Mesendoderm (in vitro differentiated cells): ENCODE measurements at regions not wholly inside any gene's neighbourhood (a gene's known extent, or its start where the extent isn't known, plus 50 kb on each side); places are given as distances from the start of the nearest gene placed in this dataset.

Experiments used
- DNase-seq: peaks from one replicate; pipeline ENCODE4 v3.0.0; 2013
- H2AK5ac ChIP-seq: 2 replicates; pipeline ENCODE4 v1.6.1; 2013; ENCODE audit warnings: low read length, inconsistent platforms
- H2BK120ac ChIP-seq: 2 replicates; pipeline ENCODE4 v1.6.1; 2013; ENCODE audit warnings: low read depth, mild to moderate bottlenecking, low read length, moderate library complexity, mixed read lengths
- H2BK15ac ChIP-seq: replicated peaks from 2 replicates; pipeline ENCODE4 v1.6.1; 2013; ENCODE audit warnings: low read depth, mild to moderate bottlenecking, moderate library complexity
- H2BK5ac ChIP-seq: 2 replicates; pipeline ENCODE4 v1.6.1; 2013; ENCODE audit warnings: low read length, inconsistent platforms
- H3K18ac ChIP-seq: 2 replicates; pipeline ENCODE4 v1.6.1; 2013; ENCODE audit warnings: mild to moderate bottlenecking, low read length, mixed read lengths
- H3K23ac ChIP-seq: one replicate; pipeline ENCODE4 v1.6.1; 2013; ENCODE audit warnings: low read length
- H3K27ac ChIP-seq: 2 replicates; pipeline ENCODE4 v1.5.1; 2013; ENCODE audit warnings: low read depth, mild to moderate bottlenecking, inconsistent platforms, low read length, moderate library complexity
- H3K27me3 ChIP-seq: 2 replicates; pipeline ENCODE4 v1.6.1; 2013; ENCODE audit warnings: low read length, control low read depth, mild to moderate bottlenecking, inconsistent platforms; ENCODE audit not compliant: insufficient read depth, poor library complexity
- H3K36me3 ChIP-seq: 2 replicates; pipeline ENCODE4 v1.6.1; 2013; ENCODE audit warnings: low read length, inconsistent platforms; ENCODE audit not compliant: control insufficient read depth, insufficient read depth
- H3K4ac ChIP-seq: one replicate; pipeline ENCODE4 v1.6.1; 2013; ENCODE audit warnings: low read depth, mild to moderate bottlenecking, low read length, moderate library complexity
- H3K4me1 ChIP-seq: 2 replicates; pipeline ENCODE4 v1.6.1; 2013; ENCODE audit warnings: low read depth, low read length, inconsistent platforms; ENCODE audit not compliant: control insufficient read depth
- H3K4me2 ChIP-seq: 2 replicates; pipeline ENCODE4 v1.6.1; 2013; ENCODE audit warnings: low read length
- H3K4me3 ChIP-seq: 2 replicates; pipeline ENCODE4 v1.5.1; 2013; ENCODE audit warnings: mild to moderate bottlenecking, low read length
- H3K56ac ChIP-seq: one replicate; pipeline ENCODE4 v1.6.1; 2013; ENCODE audit warnings: low read length
- H3K79me1 ChIP-seq: 2 replicates; pipeline ENCODE4 v1.6.1; 2013; ENCODE audit warnings: low read length, inconsistent platforms
- H3K79me2 ChIP-seq: 2 replicates; pipeline ENCODE4 v1.6.1; 2013; ENCODE audit warnings: mild to moderate bottlenecking, low read length; ENCODE audit not compliant: control insufficient read depth, insufficient read depth
- H3K9ac ChIP-seq: 2 replicates; pipeline ENCODE4 v1.6.1; 2013; ENCODE audit warnings: low read length, inconsistent platforms
- H4K5ac ChIP-seq: one replicate; pipeline ENCODE4 v1.6.1; 2013; ENCODE audit warnings: low read length
- H4K8ac ChIP-seq: one replicate; pipeline ENCODE4 v1.6.1; 2013; ENCODE audit warnings: low read depth, mild to moderate bottlenecking, control low read depth, low read length, moderate library complexity
- WGBS: extraction: QIAGEN DNeasy Blood & Tissue Kit; methylation state at CpG from one replicate; pipeline ENCODE4 v1.1.7; 2013; ENCODE audit warnings: low lambda C conversion rate, missing lambda C conversion rate; ENCODE audit not compliant: insufficient coverage; ENCODE audit errors: extremely low coverage; 5-methylcytosine and 5-hydroxymethylcytosine counted together

GRCh38 chr4:14434483-14434882 is 567.8 kb upstream of the CPEB2 start:
- H3K79me2 ChIP-seq, result no peaks in the 10 kb centered on the region
- H3K23ac ChIP-seq, result no peak overlapping the region
- no peaks in the 10 kb centered on the region for H3K27me3 ChIP-seq
- H2AK5ac ChIP-seq, result no peak overlapping the region
- no peak overlapping the region for H2BK5ac ChIP-seq
- H3K4me2 ChIP-seq, result no peak overlapping the region
- H2BK120ac ChIP-seq, result no peak overlapping the region
- no peaks in the 10 kb centered on the region for H3K79me1 ChIP-seq
- no peak overlapping the region for H3K4me3 ChIP-seq
- H4K8ac ChIP-seq, result no peak overlapping the region
- H4K5ac ChIP-seq, result no peak overlapping the region
- H3K4me1 ChIP-seq, result no peaks in the 10 kb centered on the region
- H3K9ac ChIP-seq, result no peak overlapping the region
- H2BK15ac ChIP-seq, result no peak overlapping the region
- H3K56ac ChIP-seq, result no peak overlapping the region
- no peak overlapping the region for H3K27ac ChIP-seq
- DNase-seq, result no peak
- H3K18ac ChIP-seq, result no peak overlapping the region
- whole genome bisulfite sequencing, result no CpG with 5 or more reads among the region's 2 CpGs
- H3K4ac ChIP-seq, result no peak overlapping the region
- H3K36me3 ChIP-seq, result no peaks in the 10 kb centered on the region

GRCh38 chr4:14434916-14435315 is 567.4 kb upstream of the CPEB2 start:
- Histone ChIP-seq H3K23ac (no peak overlapping the region), H3K79me2 (no peaks in the 10 kb centered on the region), H3K27me3 (no peaks in the 10 kb centered on the region), H3K4me2 (no peak overlapping the region), H3K56ac (no peak overlapping the region), H3K4me1 (no peaks in the 10 kb centered on the region), H3K4me3 (no peak overlapping the region), H4K8ac (no peak overlapping the region), H4K5ac (no peak overlapping the region), H3K18ac (no peak overlapping the region), H3K36me3 (no peaks in the 10 kb centered on the region), H2AK5ac (no peak overlapping the region), H3K27ac (no peak overlapping the region), H3K4ac (no peak overlapping the region), H2BK120ac (no peak overlapping the region), H2BK15ac (no peak overlapping the region), H3K79me1 (no peaks in the 10 kb centered on the region), H3K9ac (no peak overlapping the region), H2BK5ac (no peak overlapping the region)
- no CpG with 5 or more reads among the region's 3 CpGs for WGBS
- DNase-seq, result no peak

- no peak overlapping the region for H2BK5ac ChIP-seq
- no peaks in the 10 kb centered on the region for H3K79me1 ChIP-seq
- no peak overlapping the region for H3K4me2 ChIP-seq
- H3K4ac ChIP-seq, result no peak overlapping the region
- H3K18ac ChIP-seq, result no peak overlapping the region
- no peaks in the 10 kb centered on the region for H3K36me3 ChIP-seq
- no peak overlapping the region for H2BK120ac ChIP-seq
- H3K27ac ChIP-seq, result no peak overlapping the region
- no peak overlapping the region for H3K23ac ChIP-seq
- no CpG with 5 or more reads among the region's 3 CpGs for whole genome bisulfite sequencing
- H4K8ac ChIP-seq, result no peak overlapping the region
- no peak overlapping the region for H3K9ac ChIP-seq
- H3K27me3 ChIP-seq, result no peaks in the 10 kb centered on the region
- H2AK5ac ChIP-seq, result no peak overlapping the region
- no peaks in the 10 kb centered on the region for H3K4me1 ChIP-seq
- no peak overlapping the region for H3K4me3 ChIP-seq
- no peak overlapping the region for H3K56ac ChIP-seq
- no peaks in the 10 kb centered on the region for H3K79me2 ChIP-seq
- DNase-seq, result no peak
- no peak overlapping the region for H4K5ac ChIP-seq
- H2BK15ac ChIP-seq, result no peak overlapping the region
These were observed 560.7 kb upstream of the CPEB2 start for GRCh38 chr4:14441561-14441960.

- Histone ChIP-seq H3K4me2 (no peak overlapping the region), H4K5ac (no peak overlapping the region), H3K23ac (no peak overlapping the region), H2AK5ac (no peak overlapping the region), H3K18ac (no peak overlapping the region), H3K56ac (no peak overlapping the region), H3K27ac (no peak overlapping the region), H3K79me1 (no peaks in the 10 kb centered on the region), H3K4me3 (no peak overlapping the region), H3K4ac (no peak overlapping the region), H3K9ac (no peak overlapping the region), H3K27me3 (no peaks in the 10 kb centered on the region), H2BK5ac (no peak overlapping the region), H3K4me1 (no peaks in the 10 kb centered on the region), H2BK15ac (no peak overlapping the region), H4K8ac (no peak overlapping the region), H3K79me2 (no peaks in the 10 kb centered on the region), H3K36me3 (no peaks in the 10 kb centered on the region), H2BK120ac (no peak overlapping the region)
- no peak for DNase-seq
- WGBS, result no CpG with 5 or more reads among the region's 2 CpGs
These were observed 556.4 kb upstream of the CPEB2 start for GRCh38 chr4:14445882-14446281.

GRCh38 chr4:14446311-14446710 is 556.0 kb upstream of the CPEB2 start:
- Histone ChIP-seq H3K9ac (no peak overlapping the region), H3K79me1 (no peaks in the 10 kb centered on the region), H3K79me2 (no peaks in the 10 kb centered on the region), H3K4me2 (no peak overlapping the region), H3K4me1 (no peaks in the 10 kb centered on the region), H2AK5ac (no peak overlapping the region), H4K8ac (no peak overlapping the region), H3K56ac (no peak overlapping the region), H3K4me3 (no peak overlapping the region), H2BK5ac (no peak overlapping the region), H3K36me3 (no peaks in the 10 kb centered on the region), H3K27me3 (no peaks in the 10 kb centered on the region), H2BK120ac (no peak overlapping the region), H3K27ac (no peak overlapping the region), H4K5ac (no peak overlapping the region), H3K23ac (no peak overlapping the region), H3K4ac (no peak overlapping the region), H2BK15ac (no peak overlapping the region), H3K18ac (no peak overlapping the region)
- WGBS, result no CpG with 5 or more reads among the region's 4 CpGs
- no peak for DNase-seq

GRCh38 chr4:14446904-14447303 is 555.4 kb upstream of the CPEB2 start:
- H3K4me1 ChIP-seq, result no peaks in the 10 kb centered on the region
- no peak overlapping the region for H3K9ac ChIP-seq
- no peak overlapping the region for H3K23ac ChIP-seq
- H3K4me3 ChIP-seq, result no peak overlapping the region
- no peak overlapping the region for H2BK15ac ChIP-seq
- no peaks in the 10 kb centered on the region for H3K36me3 ChIP-seq
- no peak overlapping the region for H3K4me2 ChIP-seq
- H3K18ac ChIP-seq, result no peak overlapping the region
- no peaks in the 10 kb centered on the region for H3K79me1 ChIP-seq
- H2BK120ac ChIP-seq, result no peak overlapping the region
- no peak overlapping the region for H4K8ac ChIP-seq
- no peaks in the 10 kb centered on the region for H3K79me2 ChIP-seq
- DNase-seq, result no peak
- H3K27ac ChIP-seq, result no peak overlapping the region
- no peaks in the 10 kb centered on the region for H3K27me3 ChIP-seq
- no peak overlapping the region for H4K5ac ChIP-seq
- H2AK5ac ChIP-seq, result no peak overlapping the region
- H3K4ac ChIP-seq, result no peak overlapping the region
- H3K56ac ChIP-seq, result no peak overlapping the region
- WGBS, result no CpG with 5 or more reads among the region's 5 CpGs
- no peak overlapping the region for H2BK5ac ChIP-seq
